HG02970 (cell line): ENCODE measurements at regions not wholly inside any gene's neighbourhood (a gene's known extent, or its start where the extent isn't known, plus 50 kb on each side); places are given as distances from the start of the nearest gene placed in this dataset.
"Not testable (repeated sequence)": the region's sequence is repeated elsewhere in the genome, so short reads cannot be mapped to it uniquely, and the experiment has no call there.

Source experiments
- ATAC-seq: cut with Tn5 transposase; IDR thresholded peaks from one replicate; pipeline ENCODE4 v1.9.1; 2021; ENCODE audit warnings: mild to moderate bottlenecking, moderate library complexity, moderate number of reproducible peaks; ENCODE audit not compliant: unreplicated experiment, low FRiP score

DNA sequence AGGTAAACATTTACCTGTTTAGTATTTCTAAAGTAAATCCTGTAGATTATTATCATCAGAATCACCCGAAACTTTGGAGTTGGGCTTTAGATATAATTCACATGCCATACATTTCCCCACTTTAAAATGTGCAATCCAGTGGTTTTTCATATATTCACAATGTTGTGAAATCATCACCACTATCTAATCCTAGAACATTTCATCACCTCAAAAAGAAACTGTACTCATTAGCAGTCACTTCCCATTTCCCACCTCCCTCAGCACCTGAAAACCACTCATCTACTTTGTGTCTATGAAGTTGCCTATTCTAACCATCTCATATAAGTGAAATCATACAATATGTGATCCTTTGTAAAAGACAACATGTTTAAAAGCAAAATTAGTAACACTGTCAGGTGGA is 182.6 kb downstream of the FZD1 start:
- ATAC-seq = no peak

DNA sequence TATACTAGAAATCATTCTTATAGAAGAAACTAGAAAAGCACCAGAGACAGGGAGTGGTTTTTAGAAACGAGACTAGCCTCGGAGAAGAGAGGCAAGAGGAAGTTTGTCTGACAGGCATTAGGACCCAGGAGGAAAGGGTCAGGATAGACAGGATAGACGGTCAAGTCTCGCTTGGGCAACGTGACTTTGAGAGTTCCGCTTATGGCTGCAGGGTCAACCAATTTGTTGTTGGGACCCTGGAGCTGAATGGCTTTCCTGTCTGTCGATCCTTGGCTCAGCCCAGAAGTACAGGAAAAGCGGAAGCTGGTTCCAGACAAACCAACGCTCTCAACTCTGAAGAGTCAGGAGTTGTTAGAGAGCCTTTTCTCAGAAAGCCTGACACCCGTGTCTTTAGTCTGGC is 191.2 kb downstream of the FZD1 start:
- ATAC-seq = no peak

DNA sequence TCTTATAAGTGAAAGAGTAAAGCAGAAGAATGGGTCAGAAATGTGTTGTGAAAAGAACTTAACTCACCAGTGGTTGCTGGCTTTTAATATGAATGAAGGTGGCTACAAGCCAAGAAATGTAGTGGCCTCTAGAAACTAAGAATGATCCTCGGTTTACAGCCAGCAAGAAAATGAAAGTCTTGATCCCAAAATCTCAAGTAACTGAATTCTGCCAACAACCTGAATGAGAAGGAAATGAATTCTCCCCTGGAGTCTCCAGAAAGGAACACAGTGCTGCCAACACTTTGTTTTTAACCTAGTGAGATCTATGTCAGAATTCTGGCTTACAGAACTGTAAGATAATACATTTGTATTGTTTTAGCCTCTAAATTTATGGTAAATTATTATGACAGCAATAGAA is 193.0 kb downstream of the FZD1 start:
- no peak for ATAC-seq

DNA sequence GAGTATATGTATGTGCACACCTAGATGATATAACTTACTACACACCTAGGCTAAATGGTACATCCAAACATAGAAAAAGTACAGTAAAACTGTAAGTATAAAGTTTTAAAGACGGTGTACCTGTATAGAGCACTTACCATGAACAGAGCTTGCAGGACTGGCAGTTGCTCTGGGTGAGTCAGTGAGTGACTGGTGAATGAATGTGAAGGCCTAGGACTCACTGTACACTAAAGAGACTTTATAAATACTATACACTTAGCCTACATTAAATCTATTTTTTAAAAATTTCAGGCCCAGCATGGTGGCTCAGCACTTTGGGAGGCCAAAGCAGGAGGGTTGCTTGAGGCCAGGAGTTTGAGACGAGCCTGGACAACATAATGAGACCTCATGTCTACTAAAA is 195.3 kb downstream of the FZD1 start:
- ATAC-seq = no peak

DNA sequence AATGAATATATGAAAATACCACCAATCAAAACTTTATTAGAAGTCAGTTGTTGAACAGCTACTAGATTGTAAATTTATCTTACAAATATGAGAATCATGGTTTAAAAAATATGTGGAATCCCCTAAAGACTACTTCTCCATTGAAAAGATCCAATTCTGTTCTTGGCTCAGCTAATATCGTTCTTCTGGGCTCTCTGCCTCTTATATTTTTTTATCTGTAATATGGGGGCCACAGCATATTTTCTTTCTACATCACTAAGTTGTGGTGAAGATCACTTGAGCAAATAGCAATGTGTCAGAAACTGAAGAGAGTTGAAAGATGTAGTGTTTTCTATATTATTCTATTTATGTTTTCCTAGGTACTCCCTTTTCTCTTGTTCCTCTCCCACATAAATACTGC is 198.1 kb downstream of the FZD1 start:
- no peak for ATAC-seq

DNA sequence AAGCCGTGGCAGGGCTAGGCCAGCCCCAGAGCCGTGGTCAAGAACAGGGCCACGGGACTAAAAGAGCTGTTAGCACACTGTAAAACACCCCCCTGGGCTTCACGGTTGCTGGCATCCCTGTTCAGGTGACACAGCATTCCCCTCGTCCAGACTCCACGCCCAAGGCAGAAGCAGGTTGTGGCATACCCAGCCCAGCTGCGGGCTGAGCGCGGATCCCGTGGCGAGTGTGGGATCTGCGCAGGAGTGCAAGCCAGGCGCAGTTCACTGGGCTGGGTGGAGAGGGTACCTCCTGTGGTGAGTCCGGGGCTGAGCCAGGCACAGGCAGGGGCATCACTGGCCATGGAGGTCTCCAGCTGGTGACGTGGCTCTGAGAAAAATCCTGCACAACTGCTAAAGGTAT is 199.1 kb downstream of the FZD1 start:
- ATAC-seq = no peak

DNA sequence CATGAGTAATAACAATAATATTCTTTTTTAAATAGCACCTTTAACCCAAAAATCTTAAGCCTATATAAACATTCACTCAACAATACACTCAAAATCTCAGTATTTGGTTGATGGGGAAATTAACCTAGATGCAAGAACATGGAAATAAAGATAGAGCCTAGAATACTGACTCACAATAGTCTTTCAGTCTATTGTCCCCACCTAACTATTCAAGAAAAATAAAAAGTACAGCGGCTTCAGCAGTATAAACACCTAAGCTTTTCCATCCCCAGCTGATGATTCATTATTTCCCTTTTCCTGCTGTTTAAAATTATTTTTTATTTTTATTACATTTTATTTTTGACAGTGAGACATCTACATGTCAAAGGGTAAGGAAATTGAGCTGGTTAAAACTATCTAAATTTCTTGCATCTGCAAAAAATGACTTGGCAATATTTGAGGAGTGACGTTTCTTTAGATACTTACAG is 201.4 kb downstream of the FZD1 start:
- ATAC-seq = no peak

DNA sequence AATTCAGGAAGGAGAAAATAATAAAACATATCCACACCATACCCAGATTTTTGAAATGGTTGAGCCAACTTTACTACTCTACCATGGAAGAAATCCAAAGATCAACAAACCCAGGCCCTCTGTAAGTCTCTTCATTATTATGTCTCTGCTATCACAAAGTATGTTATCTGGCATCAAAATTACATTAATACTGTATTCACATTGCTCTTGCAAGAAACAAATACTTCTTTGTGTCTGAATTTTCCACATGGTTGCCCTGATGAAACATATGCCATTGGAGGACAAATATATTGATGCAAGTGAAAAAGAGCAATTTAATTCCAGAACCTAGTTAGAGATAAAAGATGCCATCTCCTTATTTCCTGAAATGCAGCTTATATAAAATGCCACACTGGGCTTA is 204.0 kb downstream of the FZD1 start:
- no peak for ATAC-seq

DNA sequence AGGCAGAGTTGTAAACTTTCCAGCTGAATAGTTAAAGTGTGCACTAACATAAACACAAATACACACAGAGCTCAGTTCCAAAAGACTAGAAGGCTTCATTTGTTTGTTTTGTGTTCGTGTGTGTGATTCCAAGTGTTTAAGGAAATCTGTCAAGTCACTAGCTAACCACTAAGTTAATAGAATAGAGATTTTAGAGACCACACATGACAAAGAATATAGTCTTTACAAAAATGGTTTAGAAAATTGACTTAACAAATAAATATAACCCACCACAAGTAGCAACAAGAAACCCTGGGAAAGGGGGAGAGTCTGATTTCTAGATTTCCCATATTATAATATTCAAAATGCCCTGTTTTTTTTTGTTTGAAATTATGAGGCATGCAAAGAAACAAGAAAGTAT is 209.4 kb downstream of the FZD1 start:
- ATAC-seq = no peak

DNA sequence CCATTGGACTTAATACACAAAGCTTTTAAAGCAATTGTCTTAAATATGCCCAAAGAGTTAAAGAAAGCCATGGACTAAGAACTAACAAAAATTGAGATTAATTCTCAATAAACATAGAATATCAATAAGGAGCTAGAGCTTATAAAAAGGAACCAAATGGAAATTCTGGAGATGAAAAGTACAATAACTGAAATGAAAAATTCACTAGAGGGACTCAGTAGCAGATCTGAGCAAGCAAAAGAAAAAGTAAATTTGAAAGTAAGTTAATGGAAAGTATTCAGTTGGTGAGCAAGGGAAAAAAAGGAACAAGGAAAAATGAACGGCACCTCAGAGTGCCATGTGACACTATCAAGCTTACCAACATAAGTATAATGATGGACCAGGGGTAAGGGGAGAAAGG is 209.8 kb downstream of the FZD1 start:
- ATAC-seq = no peak

DNA sequence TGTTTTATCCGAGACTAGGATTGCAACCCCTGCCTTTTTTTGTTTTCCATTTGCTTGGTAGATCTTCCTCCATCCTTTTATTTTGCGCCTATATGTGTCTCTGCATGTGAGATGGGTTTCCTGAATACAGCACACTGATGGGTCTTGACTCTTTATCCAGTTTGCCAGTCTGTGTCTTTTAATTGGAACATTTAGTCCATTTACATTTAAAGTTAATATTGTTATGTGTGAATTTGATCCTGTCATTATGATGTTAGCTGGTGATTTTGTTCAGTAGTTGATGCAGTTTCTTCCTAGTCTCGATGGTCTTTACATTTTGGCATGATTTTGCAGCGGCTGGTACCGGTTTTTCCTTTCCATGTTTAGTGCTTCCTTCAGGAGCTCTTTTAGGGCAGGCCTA is 216.2 kb downstream of the FZD1 start:
- ATAC-seq = not testable (repeated sequence)

DNA sequence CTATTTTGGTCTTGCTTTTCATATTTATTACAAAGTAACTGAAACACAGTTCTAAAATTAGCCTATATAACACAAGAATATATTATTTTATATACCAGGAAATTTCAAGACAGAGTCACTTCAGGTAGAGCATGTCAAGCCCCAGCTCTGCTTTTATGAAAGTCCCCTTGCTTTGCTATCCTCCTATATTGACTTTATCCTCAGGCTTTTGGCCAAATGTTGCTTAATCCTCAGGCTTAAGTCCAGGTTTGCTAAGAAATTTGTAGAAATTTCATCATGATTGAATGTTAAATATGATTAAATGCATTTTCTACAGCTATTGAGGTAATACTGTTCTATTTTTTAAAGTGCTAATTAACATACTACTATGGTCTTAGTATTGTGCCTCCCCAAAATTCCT is 227.6 kb downstream of the FZD1 start:
- no peak for ATAC-seq

DNA sequence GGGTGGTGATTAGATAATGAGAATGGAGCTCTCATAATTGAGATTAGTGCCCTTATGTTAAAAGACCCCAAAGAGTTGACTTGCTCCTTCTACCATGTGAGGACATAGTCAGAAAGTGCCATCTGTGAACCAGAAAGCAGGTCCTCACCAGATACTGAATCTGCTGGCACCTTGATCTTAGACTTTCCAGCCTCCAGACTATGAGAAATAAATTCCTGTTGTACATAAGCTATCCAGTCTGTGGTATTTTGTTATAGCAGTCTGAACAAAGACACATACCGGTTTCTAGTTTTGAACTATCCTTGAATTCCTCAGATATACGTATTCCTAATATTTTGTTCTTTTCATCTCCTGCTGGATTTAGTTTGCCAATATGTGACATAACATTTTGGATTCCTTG is 228.1 kb downstream of the FZD1 start:
- no peak for ATAC-seq

DNA sequence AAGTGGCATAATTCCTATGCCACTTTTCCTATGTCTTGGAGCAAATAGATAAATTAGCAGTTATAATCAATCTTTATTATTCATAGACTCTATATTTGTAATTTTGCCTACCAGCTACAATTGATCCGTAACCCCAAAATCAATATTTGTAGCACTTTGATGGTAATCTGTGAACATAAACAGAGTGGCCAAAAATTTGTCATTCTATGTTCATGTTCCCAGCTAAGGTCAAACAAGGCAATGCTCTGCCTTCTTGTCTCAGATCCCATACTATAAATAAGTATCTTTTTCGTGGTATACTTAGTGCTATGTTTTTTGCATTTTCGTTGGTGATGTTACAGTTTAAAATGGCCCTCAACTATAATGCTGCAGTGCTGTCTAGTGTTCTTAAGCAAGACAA is 228.5 kb downstream of the FZD1 start:
- no peak for ATAC-seq

DNA sequence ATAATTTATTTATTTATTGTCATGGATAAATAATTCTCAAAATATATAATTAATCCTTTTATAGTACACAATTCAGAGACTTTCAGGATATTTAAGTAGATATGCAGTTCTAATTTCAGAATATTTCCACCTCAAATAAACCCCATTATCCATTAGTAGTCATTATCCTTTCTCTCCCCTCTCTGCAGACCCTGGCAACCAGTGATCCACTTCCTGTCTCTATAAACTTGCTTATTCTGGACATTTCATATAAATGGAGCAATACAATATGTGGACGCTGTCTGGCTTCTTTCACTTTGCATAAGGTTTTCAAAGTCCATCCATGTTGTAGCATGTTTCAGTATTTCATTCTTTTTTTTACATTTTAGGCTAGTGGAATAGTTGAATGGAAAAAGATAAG is 230.2 kb downstream of the FZD1 start:
- ATAC-seq = no peak

DNA sequence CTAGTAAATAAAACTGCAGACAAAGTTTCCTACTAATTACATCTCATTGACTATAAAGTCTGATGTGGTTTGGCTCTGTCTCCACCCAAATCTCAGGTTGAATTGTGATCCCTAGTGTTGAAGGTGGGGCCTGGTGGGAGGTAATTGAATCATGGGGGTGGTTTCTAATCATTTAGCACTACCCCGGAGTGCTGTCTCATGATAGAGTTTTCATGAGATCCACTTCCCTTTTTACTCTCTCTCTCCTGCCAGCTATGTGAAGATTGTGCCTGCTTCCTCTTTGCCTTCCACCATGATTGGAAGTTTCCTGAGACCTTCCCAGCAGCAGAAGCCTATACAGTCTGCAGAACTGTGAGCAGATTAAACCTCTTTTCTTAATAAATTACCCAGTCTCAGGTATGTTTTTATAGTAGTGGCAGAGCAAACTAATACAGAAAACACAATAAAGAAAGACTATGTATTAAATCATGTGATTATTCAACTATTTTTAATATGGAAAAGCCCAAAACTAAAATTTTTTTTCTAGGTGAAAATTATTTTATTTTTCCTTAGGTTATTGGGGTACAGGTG is 232.1 kb downstream of the FZD1 start:
- no peak for ATAC-seq

DNA sequence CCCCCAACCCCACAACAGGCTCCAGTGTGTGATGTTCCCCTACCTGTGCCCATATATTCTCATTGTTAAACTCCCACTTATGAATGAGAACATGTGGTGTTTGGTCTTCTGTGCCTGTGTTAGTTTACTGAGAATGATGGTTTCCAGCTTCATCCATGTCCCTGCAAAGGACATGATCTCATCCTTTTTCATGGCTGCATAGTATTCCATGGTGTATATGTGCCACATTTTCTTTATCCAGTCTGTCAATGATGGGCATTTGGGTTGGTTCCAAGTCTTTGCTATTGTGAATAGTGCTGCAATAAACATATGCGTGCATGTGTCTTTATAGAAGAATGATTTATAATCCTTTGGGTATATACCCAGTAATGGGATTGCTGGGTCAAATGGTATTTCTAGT is 233.0 kb downstream of the FZD1 start:
- ATAC-seq = not testable (repeated sequence)

DNA sequence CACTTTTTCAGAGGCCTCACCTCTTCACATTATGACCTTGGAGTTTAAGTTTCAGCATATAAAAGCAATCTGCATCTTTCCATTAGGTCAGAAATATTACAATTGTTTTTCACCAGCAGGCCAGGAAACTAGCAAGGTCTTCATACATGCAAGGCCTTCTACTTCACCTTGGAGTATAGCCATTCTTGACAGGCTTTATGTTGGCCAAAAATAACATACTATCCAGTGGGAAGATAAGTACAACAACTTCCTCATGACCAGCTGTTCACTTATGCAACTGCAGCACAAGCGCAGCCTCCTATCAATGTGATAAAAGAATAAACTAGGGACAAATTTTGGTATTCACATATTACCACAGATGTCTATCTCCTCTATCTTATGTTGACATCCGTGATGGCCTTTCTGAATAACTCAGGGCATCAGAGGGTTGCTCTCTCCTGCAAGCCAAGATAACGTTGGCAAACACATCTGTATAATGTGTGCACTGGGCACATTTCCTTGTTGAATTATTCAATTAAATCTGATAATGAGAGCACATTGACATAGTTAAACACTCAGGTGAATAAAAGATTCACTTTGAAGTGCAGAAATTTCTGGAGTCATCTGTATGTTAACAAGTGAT is 239.8 kb downstream of the FZD1 start:
- no peak for ATAC-seq

DNA sequence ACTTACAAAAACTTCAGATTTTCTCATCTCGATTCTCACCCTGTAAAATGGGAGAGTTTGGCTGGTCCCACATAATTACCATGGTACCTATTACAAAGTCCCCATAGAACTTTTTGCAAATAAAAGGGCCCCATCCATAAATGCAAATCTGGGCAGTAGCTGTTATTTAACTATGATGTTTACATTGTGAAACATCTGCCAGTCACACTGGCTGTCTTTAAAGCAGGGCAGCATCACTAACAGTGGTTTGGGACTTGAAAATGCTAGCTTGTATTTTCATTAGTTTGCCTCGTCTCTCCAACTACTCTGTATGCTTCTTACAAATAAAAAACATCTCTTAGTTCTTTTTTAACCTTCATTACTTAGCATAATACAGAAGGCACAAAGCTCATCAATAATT is 240.7 kb downstream of the FZD1 start:
- no peak for ATAC-seq

DNA sequence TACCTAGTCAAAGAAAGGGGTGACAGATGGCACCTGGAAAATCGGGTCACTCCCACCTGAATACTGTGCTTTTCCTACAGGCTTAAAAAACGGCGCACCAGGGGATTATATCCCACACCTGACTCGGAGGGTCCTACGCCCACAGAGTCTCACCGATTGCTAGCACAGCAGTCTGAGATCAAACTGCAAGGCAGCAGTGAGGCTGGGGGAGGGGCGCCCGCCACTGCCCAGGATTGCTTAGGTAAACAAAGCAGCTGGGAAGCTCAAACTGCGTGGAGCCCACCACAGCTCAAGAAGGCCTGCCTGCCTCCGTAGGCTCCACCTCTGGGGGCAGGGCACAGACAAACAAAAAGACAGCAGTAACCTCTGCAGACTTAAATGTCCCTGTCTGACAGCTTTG is 242.7 kb downstream of the FZD1 start:
- ATAC-seq = not testable (repeated sequence)

DNA sequence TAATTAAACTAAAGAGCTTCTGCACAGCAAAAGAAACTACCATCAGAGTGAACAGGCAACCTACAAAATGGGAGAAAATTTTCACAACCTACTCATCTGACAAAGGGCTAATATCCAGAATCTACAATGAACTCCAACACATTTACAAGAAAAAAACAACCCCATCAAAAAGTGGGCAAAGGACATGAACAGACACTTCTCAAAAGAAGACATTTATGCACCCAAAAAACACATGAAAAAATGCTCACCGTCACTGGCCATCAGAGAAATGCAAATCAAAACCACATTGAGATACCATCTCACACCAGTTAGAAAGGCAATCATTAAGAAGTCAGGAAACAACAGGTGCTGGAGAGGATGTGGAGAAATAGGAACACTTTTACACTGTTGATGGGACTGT is 247.6 kb downstream of the FZD1 start:
- ATAC-seq = not testable (repeated sequence)

DNA sequence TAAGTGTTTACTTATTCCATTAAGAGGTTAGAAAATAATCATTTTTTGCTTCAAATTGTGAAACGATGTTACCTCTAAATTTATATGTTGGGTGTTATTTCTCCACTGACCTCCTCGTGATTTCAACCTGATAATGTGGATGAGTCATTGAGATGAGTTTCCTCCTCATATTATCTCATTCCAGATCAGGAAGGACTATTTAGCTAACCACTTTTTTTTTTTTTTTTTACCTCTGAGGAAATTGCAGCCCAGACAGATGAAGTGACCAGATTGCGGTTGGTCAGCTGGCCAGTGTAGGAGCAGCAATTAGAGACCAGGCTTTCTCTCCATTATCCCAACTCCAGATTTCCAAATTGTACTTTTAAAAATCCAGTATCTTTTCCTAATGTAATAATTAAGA is 248.7 kb downstream of the FZD1 start:
- ATAC-seq = no peak

DNA sequence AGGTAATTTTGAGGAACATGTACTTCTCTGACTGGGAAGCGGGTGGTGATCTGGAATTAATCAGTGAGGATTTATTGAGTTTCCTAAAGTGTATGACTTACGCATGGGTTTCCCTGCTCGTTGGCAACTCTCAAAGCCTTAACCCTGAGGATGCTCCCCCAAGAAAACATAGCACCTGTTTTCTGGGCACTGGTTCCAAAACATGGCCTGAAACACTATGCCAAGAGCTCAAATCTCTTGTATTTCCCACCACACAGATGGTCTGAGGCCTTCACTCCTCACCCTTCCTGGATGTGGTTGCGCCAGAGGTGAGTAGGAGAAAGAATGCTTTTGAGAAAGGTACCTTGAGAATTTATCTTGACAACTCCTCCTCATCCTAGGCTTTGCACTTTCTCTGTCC is 250.4 kb downstream of the FZD1 start:
- ATAC-seq = no peak
